A673 (cell line): ENCODE measurements at regions not wholly inside any gene's neighbourhood (a gene's known extent, or its start where the extent isn't known, plus 50 kb on each side); places are given as distances from the start of the nearest gene placed in this dataset.

Experiments used
- EZH2 ChIP-seq: fragments of 200-600 bp; sonication (generic); IDR thresholded peaks from 2 replicates; pipeline ENCODE4 v1.6.1; 2017; ENCODE audit warnings: borderline replicate concordance, low read depth, mild to moderate bottlenecking, mixed read lengths, antibody characterized with exemption, low read length; ENCODE audit not compliant: poor library complexity, severe bottlenecking
- TF ChIP-seq, protein P1 (sequence below): fragments of 300-800, 200-600 bp; sonication (generic); conservative IDR thresholded peaks from 2 replicates; pipeline ENCODE4 v1.5.1; 2017; ENCODE audit warnings: low read depth, mild to moderate bottlenecking, antibody characterized with exemption, low read length, moderate library complexity, mixed read lengths

- TF ChIP-seq, protein P1, sequence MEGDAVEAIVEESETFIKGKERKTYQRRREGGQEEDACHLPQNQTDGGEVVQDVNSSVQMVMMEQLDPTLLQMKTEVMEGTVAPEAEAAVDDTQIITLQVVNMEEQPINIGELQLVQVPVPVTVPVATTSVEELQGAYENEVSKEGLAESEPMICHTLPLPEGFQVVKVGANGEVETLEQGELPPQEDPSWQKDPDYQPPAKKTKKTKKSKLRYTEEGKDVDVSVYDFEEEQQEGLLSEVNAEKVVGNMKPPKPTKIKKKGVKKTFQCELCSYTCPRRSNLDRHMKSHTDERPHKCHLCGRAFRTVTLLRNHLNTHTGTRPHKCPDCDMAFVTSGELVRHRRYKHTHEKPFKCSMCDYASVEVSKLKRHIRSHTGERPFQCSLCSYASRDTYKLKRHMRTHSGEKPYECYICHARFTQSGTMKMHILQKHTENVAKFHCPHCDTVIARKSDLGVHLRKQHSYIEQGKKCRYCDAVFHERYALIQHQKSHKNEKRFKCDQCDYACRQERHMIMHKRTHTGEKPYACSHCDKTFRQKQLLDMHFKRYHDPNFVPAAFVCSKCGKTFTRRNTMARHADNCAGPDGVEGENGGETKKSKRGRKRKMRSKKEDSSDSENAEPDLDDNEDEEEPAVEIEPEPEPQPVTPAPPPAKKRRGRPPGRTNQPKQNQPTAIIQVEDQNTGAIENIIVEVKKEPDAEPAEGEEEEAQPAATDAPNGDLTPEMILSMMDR, result no peak
- no peak for TF ChIP-seq EZH2
Observed at GRCh38 chr3:187941848-187942194, 196.6 kb upstream of the BCL6 start.
